ENCODE measurements at regions not wholly inside any gene's neighbourhood (a gene's known extent, or its start where the extent isn't known, plus 50 kb on each side); places are given as distances from the start of the nearest gene placed in this dataset.

- Histone ChIP-seq H3K27me3 (no peaks in the 10 kb centered on the region), H3K27ac (no peak overlapping the region)
- DNase-seq: peak in 1 of 3 donors; percentile 56
Measured at GRCh38 chr2:160602073-160602472, 108.5 kb upstream of the RBMS1 start.

DNA sequence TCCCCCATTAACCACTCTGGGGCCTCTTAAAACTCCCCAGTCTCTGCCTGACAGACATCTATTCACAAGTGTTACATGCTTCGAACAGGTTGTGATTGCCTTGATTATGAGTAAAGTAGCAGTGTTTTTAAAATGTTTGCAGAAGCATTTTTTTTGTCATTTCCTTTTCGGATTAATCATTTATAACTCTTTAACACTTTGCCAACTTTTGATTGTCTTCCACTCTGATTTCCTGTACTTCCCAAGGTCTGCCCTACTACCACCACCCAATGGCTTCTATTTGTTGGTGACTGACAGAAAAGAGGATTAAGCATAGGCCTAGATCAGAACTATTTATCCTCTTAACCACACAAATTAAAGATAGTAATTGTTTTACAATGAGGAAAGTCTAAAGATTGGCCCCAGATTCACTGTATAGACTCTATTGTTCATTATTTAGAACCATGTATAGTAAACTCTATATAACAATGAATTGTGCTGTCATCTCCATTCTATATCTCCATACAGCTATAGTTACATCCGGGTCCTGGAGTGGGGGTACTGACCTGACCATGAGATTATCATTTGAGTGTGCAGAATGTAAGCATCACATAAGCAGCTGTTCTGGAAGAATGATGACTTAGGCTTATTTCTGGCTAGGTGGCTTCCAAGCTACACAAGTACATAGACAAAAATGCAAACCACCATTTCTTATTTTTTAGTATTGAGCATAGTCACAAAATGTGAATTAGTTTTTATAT is 110.3 kb upstream of the RBMS1 start:
- TF ChIP-seq POLR2A (IDR thresholded peaks at IDR 0.05): no peak
- TF ChIP-seq, protein P1, sequence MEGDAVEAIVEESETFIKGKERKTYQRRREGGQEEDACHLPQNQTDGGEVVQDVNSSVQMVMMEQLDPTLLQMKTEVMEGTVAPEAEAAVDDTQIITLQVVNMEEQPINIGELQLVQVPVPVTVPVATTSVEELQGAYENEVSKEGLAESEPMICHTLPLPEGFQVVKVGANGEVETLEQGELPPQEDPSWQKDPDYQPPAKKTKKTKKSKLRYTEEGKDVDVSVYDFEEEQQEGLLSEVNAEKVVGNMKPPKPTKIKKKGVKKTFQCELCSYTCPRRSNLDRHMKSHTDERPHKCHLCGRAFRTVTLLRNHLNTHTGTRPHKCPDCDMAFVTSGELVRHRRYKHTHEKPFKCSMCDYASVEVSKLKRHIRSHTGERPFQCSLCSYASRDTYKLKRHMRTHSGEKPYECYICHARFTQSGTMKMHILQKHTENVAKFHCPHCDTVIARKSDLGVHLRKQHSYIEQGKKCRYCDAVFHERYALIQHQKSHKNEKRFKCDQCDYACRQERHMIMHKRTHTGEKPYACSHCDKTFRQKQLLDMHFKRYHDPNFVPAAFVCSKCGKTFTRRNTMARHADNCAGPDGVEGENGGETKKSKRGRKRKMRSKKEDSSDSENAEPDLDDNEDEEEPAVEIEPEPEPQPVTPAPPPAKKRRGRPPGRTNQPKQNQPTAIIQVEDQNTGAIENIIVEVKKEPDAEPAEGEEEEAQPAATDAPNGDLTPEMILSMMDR (IDR thresholded peaks at IDR 0.05): no peak
- Histone ChIP-seq H3K4me1 (no peaks in the 10 kb centered on the region), H3K4me3 (no peak overlapping the region), H3K36me3 (no peaks in the 10 kb centered on the region), H3K27ac (no peak overlapping the region), H3K9me3 (no peaks in the 10 kb centered on the region), H3K27me3 (no peaks in the 10 kb centered on the region)
- DNase-seq: no peak

More at GRCh38 chr2:160602073-160602472, 108.5 kb upstream of the RBMS1 start:
- no peak for TF ChIP-seq POLR2A (IDR thresholded peaks at IDR 0.05)
- TF ChIP-seq, protein P1 (IDR thresholded peaks at IDR 0.05): no peak
- H3K9me3 ChIP-seq: no peaks in the 10 kb centered on the region
- H3K4me3 ChIP-seq: no peak overlapping the region
- H3K36me3 ChIP-seq: no peaks in the 10 kb centered on the region
- H3K4me1 ChIP-seq: no peaks in the 10 kb centered on the region

- Histone ChIP-seq H3K27me3 (no peaks in the 10 kb centered on the region), H3K4me3 (no peak overlapping the region), H3K27ac (no peak overlapping the region), H3K36me3 (no peaks in the 10 kb centered on the region), H3K4me1 (no peaks in the 10 kb centered on the region), H3K9me3 (no peaks in the 10 kb centered on the region)
- DNase-seq: no peak
- TF ChIP-seq POLR2A (IDR thresholded peaks at IDR 0.05): no peak
- TF ChIP-seq, protein P1 (IDR thresholded peaks at IDR 0.05): no peak
Measured at GRCh38 chr2:160606341-160606740, 112.7 kb upstream of the RBMS1 start.

DNA sequence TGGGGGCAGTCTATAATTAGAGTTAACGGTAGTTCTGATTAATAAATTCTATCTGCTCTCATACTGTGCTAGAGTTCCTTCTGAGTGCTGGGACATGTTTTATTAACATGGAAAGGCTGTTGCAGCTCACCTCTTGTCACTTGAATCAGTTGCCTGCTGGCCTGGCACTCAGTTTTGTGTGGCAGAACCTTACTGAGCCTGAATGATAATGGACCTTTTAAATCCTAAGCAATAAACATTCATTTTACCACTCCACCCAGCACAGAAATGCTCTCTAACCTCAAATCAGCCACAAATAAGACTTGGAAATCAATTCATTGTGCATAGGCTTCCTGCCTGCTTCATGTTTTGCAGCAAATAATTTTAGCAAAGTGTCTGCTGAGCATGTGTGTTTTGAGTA is 115.0 kb upstream of the RBMS1 start:
- DNase-seq: no peak

DNA sequence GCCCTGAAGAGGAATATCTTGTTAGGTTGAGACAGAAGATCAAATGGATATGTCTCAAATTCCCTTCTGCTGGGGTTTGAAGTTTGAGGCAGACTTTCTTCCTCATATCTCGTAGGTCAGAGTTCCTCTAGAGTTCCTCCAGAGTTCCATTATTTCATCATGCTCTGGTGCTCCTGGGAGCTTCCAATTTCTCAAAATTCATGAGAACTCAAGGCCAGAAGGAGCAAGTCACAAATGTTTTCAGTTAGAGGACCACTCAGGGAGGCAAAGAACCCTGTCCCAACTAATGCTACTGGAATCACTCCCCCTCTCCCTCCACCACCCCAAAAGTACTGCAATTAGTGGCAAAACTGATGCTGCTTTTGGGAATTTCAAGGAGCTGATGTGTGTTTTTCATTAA is 115.7 kb upstream of the RBMS1 start:
- H3K9me3 ChIP-seq: no peaks in the 10 kb centered on the region
- H3K4me1 ChIP-seq: no peaks in the 10 kb centered on the region
- H3K27ac ChIP-seq: no peak overlapping the region
- DNase-seq: no peak
- no peak for TF ChIP-seq POLR2A (IDR thresholded peaks at IDR 0.05)
- TF ChIP-seq, protein P1 (IDR thresholded peaks at IDR 0.05): no peak
- H3K4me3 ChIP-seq: no peak overlapping the region
- no peaks in the 10 kb centered on the region for H3K36me3 ChIP-seq
- H3K27me3 ChIP-seq: no peaks in the 10 kb centered on the region

More for the DNA sequence above, 115.0 kb upstream of the RBMS1 start:
- TF ChIP-seq POLR2A (IDR thresholded peaks at IDR 0.05): no peak
- TF ChIP-seq, protein P1 (IDR thresholded peaks at IDR 0.05): no peak
- Histone ChIP-seq H3K4me1 (no peaks in the 10 kb centered on the region), H3K27me3 (no peaks in the 10 kb centered on the region), H3K9me3 (no peaks in the 10 kb centered on the region), H3K4me3 (no peak overlapping the region), H3K27ac (no peak overlapping the region), H3K36me3 (no peaks in the 10 kb centered on the region)

Measured in Peyer's patch (tissue), 4 donors.